GM23248 (cell line): ENCODE measurements at regions not wholly inside any gene's neighbourhood (a gene's known extent, or its start where the extent isn't known, plus 50 kb on each side); places are given as distances from the start of the nearest gene placed in this dataset.

Experiments
- DNase-seq: peaks from one replicate; pipeline ENCODE4 v3.0.0-alpha.2; 2015
- H2AFZ ChIP-seq: fragments of 200-600 bp; sonication (generic); 2 replicates; pipeline ENCODE4 v1.6.1; 2016; ENCODE audit warnings: antibody characterized with exemption
- H3F3A ChIP-seq: fragments of 200-600 bp; sonication (generic); 2 replicates; pipeline ENCODE4 v1.6.1; 2016; ENCODE audit warnings: mild to moderate bottlenecking, antibody characterized with exemption, mixed run types; ENCODE audit not compliant: insufficient read depth
- H3K27ac ChIP-seq: fragments of 200-600 bp; sonication (generic); 2 replicates; pipeline ENCODE4 v1.5.1; 2016; ENCODE audit warnings: mild to moderate bottlenecking
- H3K27me3 ChIP-seq: fragments of 200-600 bp; sonication (generic); replicated peaks from 2 replicates; pipeline ENCODE4 v1.6.1; 2016; ENCODE audit warnings: mild to moderate bottlenecking; ENCODE audit not compliant: insufficient read depth
- H3K36me3 ChIP-seq: fragments of 200-600 bp; sonication (generic); 2 replicates; pipeline ENCODE4 v1.6.1; 2016; ENCODE audit warnings: low read depth, mild to moderate bottlenecking
- H3K4me1 ChIP-seq: fragments of 200-600 bp; sonication (generic); 2 replicates; pipeline ENCODE4 v1.6.1; 2016; ENCODE audit warnings: mild to moderate bottlenecking; ENCODE audit not compliant: insufficient read depth
- H3K4me2 ChIP-seq: fragments of 200-600 bp; sonication (generic); one replicate; pipeline ENCODE4 v1.6.1; 2016; ENCODE audit warnings: mild to moderate bottlenecking; ENCODE audit not compliant: unreplicated experiment
- H3K4me3 ChIP-seq: fragments of 200-600 bp; sonication (generic); 2 replicates; pipeline ENCODE4 v1.5.1; 2016; ENCODE audit warnings: mild to moderate bottlenecking
- H3K79me2 ChIP-seq: fragments of 200-600 bp; sonication (generic); 2 replicates; pipeline ENCODE4 v1.6.1; 2016; ENCODE audit warnings: mild to moderate bottlenecking; ENCODE audit not compliant: insufficient read depth
- H3K9ac ChIP-seq: fragments of 200-600 bp; sonication (generic); 2 replicates; pipeline ENCODE4 v1.6.1; 2016; ENCODE audit warnings: mild to moderate bottlenecking
- H3K9me2 ChIP-seq: fragments of 200-600 bp; sonication (generic); 2 replicates; pipeline ENCODE4 v1.6.1; 2016; ENCODE audit warnings: mixed run types, mild to moderate bottlenecking, moderate library complexity; ENCODE audit not compliant: insufficient read depth
- H3K9me3 ChIP-seq: fragments of 200-600 bp; sonication (generic); one replicate; pipeline ENCODE4 v1.6.1; 2017; ENCODE audit warnings: low read depth
- H4K20me1 ChIP-seq: fragments of 200-600 bp; sonication (generic); 2 replicates; pipeline ENCODE4 v1.6.0; 2016; ENCODE audit not compliant: insufficient read depth
- EZH2 ChIP-seq: fragments of 200-600 bp; sonication (generic); IDR thresholded peaks from 2 replicates; pipeline ENCODE4 v1.6.1; 2018; ENCODE audit warnings: antibody characterized with exemption, mild to moderate bottlenecking; ENCODE audit not compliant: insufficient read depth, poor library complexity, severe bottlenecking
- EZH2phosphoT487 ChIP-seq: fragments of 200-600 bp; sonication (generic); IDR thresholded peaks from 2 replicates; pipeline ENCODE4 v1.6.1; 2018; ENCODE audit warnings: antibody characterized with exemption, moderate library complexity, mild to moderate bottlenecking, low read depth; ENCODE audit not compliant: insufficient read depth
- WGBS, 2 experiments: methylation state at CpG; one replicate each; pipeline ENCODE4 v1.1.6; 2015 to 2017; ENCODE audit warnings: low lambda C conversion rate in 2 of 2, low coverage in 1 of 2; ENCODE audit errors: missing lambda C conversion rate in 2 of 2; 5-methylcytosine and 5-hydroxymethylcytosine counted together
- in situ Hi-C: fragments of 300-500 bp; cut with MboI; formaldehyde crosslinking; loops from 2 replicates; pipeline ENCODE4 v1.15.0; 2020

DNA sequence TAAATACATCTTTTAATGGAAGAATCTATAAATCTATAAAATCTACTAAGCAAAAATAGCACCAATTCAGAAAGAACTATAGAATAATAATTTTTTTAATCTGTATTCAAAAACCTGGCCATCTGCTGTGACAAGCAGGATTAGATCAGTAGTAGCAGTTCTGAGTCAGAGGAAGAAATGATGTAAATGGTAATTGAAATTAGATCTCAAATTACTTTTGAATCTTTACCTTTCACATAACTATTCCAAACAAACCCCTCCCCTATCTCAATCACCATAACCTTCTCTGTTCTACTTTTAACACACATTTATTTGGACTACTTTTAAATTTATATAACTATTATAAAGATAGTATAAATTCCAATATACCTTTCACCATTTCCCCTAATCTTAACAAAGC, 727.8 kb upstream of the FAM174A start:
- Histone ChIP-seq H3K4me2 (no peak overlapping the region), H3K27me3 (no peaks in the 10 kb centered on the region), H3K9ac (no peak overlapping the region), H4K20me1 (no peaks in the 10 kb centered on the region), H3K36me3 (no peaks in the 10 kb centered on the region), H2AFZ (no peak overlapping the region), H3K4me1 (no peaks in the 10 kb centered on the region), H3K79me2 (no peaks in the 10 kb centered on the region), H3K27ac (no peak overlapping the region), H3K9me2 (no peaks in the 10 kb centered on the region), H3K9me3 (no peaks in the 10 kb centered on the region), H3K4me3 (no peak overlapping the region), H3F3A (no peaks in the 10 kb centered on the region)
- in situ Hi-C loops: no loop called here
- TF ChIP-seq EZH2 (no peak), EZH2phosphoT487 (no peak)
- no peak for DNase-seq

DNA sequence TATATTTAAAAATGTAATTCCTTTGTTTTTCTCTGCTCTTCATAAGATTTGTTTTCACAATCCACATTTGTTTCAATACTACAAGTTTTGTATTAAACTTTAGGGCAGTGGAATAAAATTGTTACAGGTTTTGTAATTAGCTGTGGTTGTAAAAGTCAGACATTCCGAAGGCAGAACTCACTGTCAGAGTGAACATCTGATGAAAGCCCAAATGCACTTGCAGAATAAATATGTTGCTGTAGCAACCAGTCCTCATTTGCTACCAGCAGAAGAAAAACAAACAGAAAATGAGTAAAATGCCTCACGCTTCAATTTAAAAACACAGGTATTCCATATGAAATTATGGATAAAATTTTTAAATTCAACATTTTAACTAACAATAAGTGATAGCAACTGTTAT, 740.1 kb upstream of the FAM174A start:
- Histone ChIP-seq H3K4me1 (no peaks in the 10 kb centered on the region), H3K79me2 (no peaks in the 10 kb centered on the region), H3K4me2 (no peak overlapping the region), H4K20me1 (no peaks in the 10 kb centered on the region), H3K4me3 (no peak overlapping the region), H3F3A (no peaks in the 10 kb centered on the region), H3K9ac (no peak overlapping the region), H3K27me3 (no peaks in the 10 kb centered on the region), H3K9me2 (no peaks in the 10 kb centered on the region), H3K27ac (no peak overlapping the region), H2AFZ (no peak overlapping the region), H3K9me3 (no peaks in the 10 kb centered on the region), H3K36me3 (no peaks in the 10 kb centered on the region)
- WGBS, 2 experiments: 6 to 7% methylated on average over 2 of the region's 2 CpGs
- in situ Hi-C loops: no loop called here
- DNase-seq: no peak
- no peak for TF ChIP-seq EZH2
- TF ChIP-seq EZH2phosphoT487: no peak

DNA sequence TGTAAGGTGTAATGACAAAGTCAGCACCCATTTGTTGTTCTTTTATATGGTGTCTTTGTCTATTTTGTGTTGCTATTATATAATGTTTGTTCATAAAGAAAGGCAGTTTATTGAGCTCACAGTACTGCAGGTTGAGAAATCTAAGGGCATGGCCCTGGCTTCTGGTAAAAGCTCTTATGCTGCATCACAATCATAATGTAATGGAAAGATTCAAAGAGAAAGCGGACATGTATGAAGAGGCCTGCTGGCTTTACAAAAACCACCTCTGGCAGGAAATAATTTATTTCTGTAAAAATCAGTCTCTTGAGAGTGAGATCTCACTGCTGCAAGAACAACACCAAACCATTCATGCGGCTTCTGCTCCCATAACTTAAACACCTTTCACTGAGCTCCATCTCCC, 746.7 kb upstream of the FAM174A start:
- Histone ChIP-seq H3F3A (no peaks in the 10 kb centered on the region), H2AFZ (no peak overlapping the region), H3K27ac (no peak overlapping the region), H3K79me2 (no peaks in the 10 kb centered on the region), H4K20me1 (no peaks in the 10 kb centered on the region), H3K4me1 (no peaks in the 10 kb centered on the region), H3K27me3 (no peaks in the 10 kb centered on the region), H3K9me3 (no peaks in the 10 kb centered on the region), H3K9me2 (no peaks in the 10 kb centered on the region), H3K4me2 (no peak overlapping the region), H3K9ac (no peak overlapping the region), H3K36me3 (no peaks in the 10 kb centered on the region), H3K4me3 (no peak overlapping the region)
- WGBS, 2 experiments: 23 to 31% methylated on average over 2 of the region's 2 CpGs
- TF ChIP-seq EZH2phosphoT487 (no peak), EZH2 (no peak)
- no peak for DNase-seq
- in situ Hi-C loops: no loop called here

DNA sequence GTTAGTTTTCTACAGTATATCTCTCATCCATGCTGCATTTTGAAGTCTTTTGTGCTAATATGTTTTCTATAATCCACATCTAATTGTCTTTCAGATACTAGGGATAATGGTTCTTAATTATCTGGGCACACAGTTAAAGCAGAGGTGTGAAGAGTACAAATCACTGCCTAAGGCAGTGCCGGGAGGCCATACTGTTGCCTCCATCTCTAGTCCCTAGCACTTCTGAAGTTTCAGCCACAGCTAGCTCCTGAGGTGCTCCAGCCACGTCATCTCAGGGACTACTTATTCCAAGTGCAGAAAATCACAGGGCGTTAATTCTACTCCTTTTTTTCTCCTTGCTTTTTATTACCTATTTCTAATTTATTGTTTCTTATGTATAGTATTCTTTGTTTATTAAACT, 760.0 kb upstream of the FAM174A start:
- Histone ChIP-seq H4K20me1 (no peaks in the 10 kb centered on the region), H3K4me2 (no peak overlapping the region), H3K27me3 (no peaks in the 10 kb centered on the region), H3K36me3 (no peaks in the 10 kb centered on the region), H3K9me2 (no peaks in the 10 kb centered on the region), H3K79me2 (no peaks in the 10 kb centered on the region), H3K4me3 (no peak overlapping the region), H3F3A (no peaks in the 10 kb centered on the region), H2AFZ (no peak overlapping the region), H3K4me1 (no peaks in the 10 kb centered on the region), H3K9me3 (no peaks in the 10 kb centered on the region), H3K27ac (no peak overlapping the region), H3K9ac (no peak overlapping the region)
- in situ Hi-C loops: no loop called here
- no peak for TF ChIP-seq EZH2
- no peak for TF ChIP-seq EZH2phosphoT487
- 23 to 24% methylated on average over 3 of the region's 3 CpGs for WGBS, 2 experiments
- DNase-seq: no peak

DNA sequence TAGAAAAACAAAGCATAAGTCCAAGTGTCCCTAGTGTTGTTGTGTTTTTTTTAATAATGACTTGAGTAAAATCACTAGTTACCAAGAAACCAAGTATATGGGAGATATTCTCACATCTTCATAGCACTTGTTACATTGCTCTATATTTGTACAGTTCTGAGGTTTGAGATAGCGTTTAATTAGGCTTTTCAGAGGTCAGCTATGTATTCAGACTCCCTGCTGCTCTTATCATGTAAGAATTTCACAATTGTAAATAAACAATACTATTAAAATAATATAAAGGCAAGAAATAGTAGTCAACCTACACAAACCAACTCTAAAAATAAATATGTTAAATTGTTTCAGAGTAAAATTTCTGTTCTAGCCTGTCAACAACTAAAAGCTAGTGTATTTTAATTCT, 761.9 kb upstream of the FAM174A start:
- Histone ChIP-seq H3K27ac (no peak overlapping the region), H3K9ac (no peak overlapping the region), H3K27me3 (no peaks in the 10 kb centered on the region), H2AFZ (no peak overlapping the region), H3K36me3 (no peaks in the 10 kb centered on the region), H3K4me2 (no peak overlapping the region), H4K20me1 (no peaks in the 10 kb centered on the region), H3K4me3 (no peak overlapping the region), H3K4me1 (no peaks in the 10 kb centered on the region), H3K9me2 (no peaks in the 10 kb centered on the region), H3K9me3 (no peaks in the 10 kb centered on the region), H3K79me2 (no peaks in the 10 kb centered on the region), H3F3A (no peaks in the 10 kb centered on the region)
- 0 to 6% methylated on average over 1 of the region's 1 CpG for WGBS, 2 experiments
- in situ Hi-C loops: no loop called here
- DNase-seq: no peak
- TF ChIP-seq EZH2 (no peak), EZH2phosphoT487 (no peak)
